GM12892 (cell line): ENCODE measurements at regions not wholly inside any gene's neighbourhood (a gene's known extent, or its start where the extent isn't known, plus 50 kb on each side); places are given as distances from the start of the nearest gene placed in this dataset.

Source experiments
- POLR2A ChIP-seq: IDR thresholded peaks from 2 replicates; pipeline ENCODE4 v1.6.1; 2011; ENCODE audit warnings: low read depth, low read length, control low read depth
- POLR2AphosphoS5 ChIP-seq: IDR thresholded peaks from 2 replicates; pipeline ENCODE4 v1.6.1; 2011; ENCODE audit warnings: low read depth, low read length, control low read depth

DNA sequence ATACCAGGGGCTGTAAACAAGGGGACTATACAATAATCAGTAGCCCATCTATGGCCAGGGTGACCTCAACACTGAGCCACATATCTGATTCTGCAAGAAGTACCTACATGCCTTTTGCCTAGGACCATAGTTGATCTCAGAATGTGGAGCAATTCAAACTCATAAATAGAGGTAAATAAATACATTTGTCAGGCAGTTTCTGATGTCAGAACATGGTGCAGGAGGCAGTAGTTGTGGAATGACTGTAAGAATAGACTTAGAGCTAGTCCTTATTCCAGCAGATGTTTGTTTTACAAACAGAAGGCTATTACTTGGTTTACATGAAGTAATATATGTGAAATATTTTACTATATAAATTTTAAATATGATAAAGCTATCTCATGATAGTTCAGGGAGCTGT is 330.7 kb upstream of the DAB2 start:
- TF ChIP-seq POLR2A (no peak), POLR2AphosphoS5 (no peak)
